GM18873 (cell line): ENCODE measurements at regions not wholly inside any gene's neighbourhood (a gene's known extent, or its start where the extent isn't known, plus 50 kb on each side); places are given as distances from the start of the nearest gene placed in this dataset.
"Not testable (repeated sequence)": the region's sequence is repeated elsewhere in the genome, so short reads cannot be mapped to it uniquely, and the experiment has no call there.

Source experiments
- ATAC-seq: cut with Tn5 transposase; IDR thresholded peaks from one replicate; pipeline ENCODE4 v1.9.1; 2021; ENCODE audit warnings: mild to moderate bottlenecking, moderate library complexity, moderate number of reproducible peaks; ENCODE audit not compliant: unreplicated experiment, low FRiP score

DNA sequence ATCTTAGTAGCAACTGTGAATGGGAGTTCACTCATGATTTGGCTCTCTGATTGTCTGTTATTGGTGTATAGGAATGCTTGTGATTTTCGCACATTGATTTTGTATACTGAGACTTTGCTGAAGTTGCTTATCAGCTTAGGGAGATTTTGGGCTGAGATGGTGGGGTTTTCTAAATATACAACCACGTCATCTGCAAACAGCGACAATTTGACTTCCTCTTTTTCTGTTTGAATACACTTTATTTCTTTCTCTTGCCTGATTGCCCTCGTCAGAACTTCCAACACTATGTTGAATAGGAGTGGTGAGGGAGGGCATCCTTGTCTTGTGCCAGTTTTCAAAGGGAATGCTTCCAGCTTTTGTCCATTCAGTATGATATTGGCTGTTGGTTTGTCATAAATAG, 1883.1 kb upstream of the TENM3 start:
- not testable (repeated sequence) for ATAC-seq

DNA sequence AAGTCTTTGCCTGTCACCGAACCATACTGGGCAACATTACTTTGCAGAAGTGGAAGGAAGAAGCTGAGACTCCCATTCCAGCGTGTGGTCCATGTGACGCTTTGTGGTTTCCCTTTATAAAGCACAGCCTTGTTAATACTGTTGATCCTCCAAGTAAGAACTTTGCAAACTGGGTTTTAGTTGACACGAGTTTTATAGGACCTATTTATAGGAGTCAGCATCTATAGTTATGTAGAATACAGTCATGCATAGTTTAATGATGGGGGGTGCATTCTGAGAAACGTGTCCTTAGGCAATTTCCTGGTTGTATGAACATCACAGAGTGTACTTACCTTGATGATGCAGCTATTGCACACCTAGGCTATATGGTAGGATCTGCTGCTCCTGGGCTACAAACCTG, 1879.4 kb upstream of the TENM3 start:
- no peak for ATAC-seq

DNA sequence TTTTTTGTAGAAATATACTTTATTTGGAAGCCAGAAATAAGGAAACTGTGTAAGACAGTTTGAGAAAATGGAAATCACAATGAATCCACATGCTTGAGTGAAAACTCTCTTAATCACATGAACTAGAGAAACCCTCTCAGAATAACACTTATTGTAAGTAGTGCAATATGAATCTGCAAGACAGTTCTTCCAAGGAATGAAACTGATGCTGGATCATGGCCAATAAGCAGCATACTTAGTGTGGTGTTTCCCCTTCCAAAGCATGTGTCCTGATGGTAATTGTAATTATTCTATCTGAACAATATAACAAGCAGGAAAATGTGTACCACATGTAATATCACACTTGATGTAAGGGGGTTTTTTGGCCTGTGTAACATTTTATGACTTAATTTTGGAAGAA, 1870.5 kb upstream of the TENM3 start:
- ATAC-seq = no peak

DNA sequence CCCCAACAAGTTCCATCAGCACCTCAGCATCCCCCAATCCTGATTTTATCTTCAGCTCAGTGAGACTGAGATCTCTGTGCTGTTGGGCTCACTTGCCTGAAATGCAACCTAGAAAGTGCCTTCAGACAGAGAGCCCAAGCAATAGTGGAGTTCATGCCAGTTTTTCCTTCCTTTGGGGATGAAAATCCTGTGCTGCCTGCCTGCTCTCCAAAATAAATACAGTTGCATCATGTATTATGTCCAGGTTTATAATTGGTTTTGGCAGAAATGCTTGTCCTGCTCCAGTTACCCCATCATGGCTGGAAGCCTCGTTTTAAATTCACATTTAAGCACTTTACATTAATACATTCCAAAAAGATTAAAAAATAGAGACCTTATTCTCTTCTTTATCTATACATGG, 1865.5 kb upstream of the TENM3 start:
- ATAC-seq = no peak

DNA sequence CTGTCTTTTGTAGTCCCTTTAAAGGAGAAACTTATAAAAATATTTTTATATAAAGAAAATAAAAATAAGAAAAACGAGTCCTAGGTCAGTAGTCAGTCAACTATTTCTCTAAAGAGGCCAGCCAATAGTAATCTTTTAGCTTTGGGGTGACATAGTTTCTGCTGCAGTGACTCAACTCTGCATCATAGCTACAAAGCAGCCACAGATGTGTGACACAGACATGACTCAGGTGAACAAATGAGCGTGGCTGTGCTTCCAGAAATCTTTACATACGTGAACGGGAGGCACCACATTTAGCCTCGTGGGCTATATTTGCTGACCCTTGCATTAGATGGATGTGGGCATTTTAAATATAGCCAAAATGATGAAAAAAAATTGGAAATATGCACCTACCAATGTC, 1862.5 kb upstream of the TENM3 start:
- ATAC-seq = no peak

DNA sequence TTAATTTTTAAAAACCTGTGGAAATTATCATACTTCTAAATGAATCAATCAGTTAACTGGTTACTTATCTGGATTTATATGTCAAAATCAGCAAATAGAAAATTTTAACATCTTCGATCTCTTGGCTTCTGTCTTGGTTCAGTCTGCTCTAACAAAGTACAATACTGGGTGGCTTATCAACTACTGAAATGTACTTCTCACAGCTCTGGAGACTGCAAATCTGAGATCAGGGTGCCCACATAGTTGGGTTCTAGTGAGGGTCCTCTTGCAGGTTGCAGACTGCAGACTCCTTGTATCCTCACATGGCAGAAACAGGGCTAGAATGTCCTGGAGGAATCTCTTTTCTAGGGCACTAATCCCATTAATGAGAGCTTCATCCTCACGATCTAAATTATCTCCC, 1851.6 kb upstream of the TENM3 start:
- ATAC-seq = no peak

DNA sequence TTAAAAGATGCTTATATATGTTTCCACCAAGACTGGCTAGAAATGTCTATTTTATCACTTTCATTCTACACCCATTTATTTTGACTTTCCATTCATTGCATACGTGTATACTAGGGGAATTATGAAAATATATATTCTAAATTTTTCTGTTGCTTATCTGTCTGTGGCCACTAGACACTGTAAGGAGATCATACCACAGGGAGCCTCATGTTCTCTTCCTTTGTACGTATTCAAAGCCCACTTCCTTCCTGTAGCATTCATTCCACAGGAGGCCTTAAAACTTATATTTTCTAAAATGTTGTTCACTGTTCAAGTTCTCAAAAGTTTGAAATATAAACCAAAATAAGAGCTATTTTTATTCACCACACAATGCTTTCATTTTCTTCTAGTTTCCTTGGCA, 1848.9 kb upstream of the TENM3 start:
- no peak for ATAC-seq

DNA sequence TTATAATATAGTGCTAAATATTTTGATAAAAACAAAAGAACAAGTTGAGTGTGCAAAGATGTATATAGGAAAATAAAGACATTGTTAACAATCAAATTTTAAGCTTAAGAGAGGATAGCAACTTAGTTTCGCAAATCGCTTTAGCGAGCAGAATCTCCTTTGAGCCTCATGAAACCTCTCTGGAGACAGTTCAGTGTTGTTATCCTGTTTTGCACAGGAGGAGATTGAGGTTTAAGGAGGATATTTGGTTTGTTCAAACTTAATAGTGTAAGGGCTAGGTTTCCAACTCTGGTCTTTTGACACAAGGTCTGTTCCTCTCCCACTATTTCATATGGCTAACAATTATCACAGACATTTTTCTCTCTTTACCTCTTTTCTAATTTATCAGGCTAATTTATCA, 1848.5 kb upstream of the TENM3 start:
- ATAC-seq = no peak

DNA sequence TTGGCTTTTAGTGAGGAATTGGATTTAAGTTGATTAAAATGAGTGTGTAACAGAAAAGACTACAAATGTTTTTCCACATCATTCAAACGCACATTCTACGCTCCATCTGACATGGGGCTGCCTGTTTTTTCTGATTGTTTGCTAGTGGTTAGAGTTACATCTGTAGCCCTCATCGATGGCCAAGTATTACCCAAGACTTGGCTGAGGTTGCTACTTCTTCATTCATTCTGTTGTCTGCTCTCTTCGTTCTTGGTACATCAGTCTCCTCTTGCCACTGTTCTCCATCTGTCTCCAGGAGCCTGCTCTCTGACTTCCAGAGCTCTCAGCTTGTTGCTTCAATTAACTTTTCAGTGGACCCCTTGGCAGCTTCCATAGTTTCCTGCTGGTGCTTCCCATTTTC, 1844.6 kb upstream of the TENM3 start:
- ATAC-seq = no peak

DNA sequence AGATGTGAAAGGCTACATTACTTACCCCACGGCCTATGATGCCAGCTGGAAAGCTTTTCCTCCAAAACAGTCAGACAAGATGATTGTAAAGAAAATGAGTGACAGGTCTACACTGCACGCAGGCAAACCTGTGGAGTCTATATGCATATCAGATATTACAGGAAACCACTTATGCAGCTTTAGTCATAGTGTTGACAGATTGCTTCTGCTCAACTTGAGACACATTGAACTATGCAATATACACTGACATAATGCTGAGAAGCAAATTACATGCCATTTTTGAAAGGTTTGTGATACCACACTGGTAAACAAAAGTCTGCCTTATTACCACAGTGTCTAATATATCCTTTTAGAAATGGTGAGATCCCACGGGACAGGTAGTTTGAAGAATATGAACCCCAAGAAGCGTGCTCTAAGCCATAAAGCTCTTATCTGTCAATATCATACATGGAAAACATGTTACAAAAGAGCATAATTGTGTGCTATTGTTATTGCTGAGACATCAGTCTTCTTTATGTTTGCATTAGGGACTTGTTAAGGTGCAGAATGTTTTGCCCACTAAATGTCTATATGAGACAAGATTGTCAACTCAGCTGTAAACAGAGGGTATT, 1835.8 kb upstream of the TENM3 start:
- no peak for ATAC-seq

DNA sequence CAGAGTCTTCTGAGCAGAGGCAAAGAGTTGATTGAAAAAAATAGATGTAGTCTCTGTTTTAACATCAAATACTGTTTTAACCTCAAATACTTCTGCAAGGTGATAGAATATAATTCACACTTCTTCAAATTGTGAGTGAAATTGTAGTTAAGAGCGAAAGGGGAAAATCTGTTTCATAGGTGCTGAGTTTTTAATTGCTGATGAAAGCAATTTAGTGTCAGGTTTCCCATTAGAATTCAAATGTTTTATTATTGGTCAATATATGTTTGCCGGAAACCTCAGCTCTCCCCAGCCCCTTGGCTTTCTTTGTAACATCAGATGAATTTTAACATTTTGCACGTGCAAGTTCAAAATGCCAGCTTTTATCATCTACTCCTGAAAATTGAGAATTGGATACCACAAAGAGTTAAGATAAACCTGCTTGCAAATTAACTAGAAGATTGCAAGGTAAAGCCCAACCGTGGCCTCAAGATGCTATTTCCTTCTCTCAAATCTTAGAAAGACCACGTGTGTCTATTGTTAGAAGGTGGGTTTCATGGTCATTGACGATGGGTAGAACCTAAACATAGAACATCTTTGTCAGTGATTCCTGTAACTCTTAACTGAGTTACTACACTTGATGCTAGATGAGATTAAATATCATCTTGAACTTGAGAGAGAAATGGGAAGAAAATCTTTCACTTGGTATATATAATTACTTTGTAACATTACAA, 1824.2 kb upstream of the TENM3 start:
- ATAC-seq = no peak

DNA sequence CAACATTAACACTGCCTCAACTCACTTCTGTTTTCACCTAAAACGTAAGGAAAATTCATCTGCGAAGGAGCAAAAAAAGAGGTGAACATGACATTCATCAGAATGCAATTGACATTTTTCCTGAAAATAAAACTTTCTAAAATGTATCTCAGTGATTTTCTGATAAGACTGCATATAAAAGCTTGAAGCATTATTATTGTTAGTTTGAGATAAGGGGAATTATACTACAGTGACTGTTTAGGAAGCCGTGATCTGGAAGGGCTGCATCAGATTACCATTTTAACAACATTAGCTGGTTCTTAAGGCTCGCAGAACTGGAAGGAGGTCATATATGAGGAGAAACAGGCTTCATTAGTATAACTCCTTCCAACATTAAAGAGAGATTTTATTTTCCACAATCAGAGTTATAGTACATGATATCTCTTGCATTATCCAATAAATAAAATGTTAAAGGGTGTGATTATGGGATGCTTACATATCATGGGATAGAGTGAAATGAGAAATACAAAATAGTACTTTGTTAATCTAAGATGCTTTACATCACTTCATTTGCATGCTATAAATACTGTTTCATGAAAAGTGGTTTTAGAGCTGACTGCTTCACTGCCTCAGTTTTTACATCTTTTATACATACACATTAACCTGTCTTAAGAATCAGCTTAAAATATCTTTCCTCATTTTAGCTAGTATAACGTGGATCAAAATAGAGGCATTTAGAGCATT, 1820.1 kb upstream of the TENM3 start:
- ATAC-seq = no peak

DNA sequence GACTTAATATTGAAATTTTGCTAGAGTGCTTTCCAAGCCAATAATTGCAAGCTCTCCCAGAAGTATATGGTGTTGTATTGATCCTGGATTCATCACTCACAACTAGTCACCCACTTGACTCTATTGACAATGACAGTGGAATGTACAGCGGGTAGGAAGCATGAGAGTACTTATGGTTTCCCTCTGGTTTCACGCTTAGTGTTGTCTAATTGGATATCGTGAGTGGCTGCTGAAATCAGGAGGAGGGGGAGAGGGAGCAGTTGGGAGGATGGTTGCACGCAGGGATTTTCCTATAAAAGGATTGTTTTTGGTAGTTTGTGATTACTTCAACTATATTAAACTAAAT, 1819.5 kb upstream of the TENM3 start:
- ATAC-seq = no peak

DNA sequence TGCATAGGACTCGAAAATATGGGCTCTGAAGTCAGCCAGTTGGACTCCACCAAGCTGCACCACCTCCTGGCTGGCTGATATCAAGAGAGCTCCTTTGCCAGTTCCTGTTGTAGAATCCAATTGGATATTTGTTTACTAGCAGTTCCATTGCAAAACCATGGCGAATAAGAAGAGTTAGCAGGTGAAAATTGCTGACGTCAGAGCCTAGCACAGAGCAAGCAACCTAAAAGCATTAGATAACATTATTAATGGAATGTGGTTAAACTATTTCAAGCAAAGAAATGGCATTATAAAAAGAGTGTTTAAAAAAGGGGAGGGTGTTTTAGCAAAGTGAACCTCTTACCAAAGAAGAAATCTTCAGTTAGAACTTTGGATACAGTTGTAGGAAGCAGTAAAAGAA, 1816.3 kb upstream of the TENM3 start:
- ATAC-seq = no peak

DNA sequence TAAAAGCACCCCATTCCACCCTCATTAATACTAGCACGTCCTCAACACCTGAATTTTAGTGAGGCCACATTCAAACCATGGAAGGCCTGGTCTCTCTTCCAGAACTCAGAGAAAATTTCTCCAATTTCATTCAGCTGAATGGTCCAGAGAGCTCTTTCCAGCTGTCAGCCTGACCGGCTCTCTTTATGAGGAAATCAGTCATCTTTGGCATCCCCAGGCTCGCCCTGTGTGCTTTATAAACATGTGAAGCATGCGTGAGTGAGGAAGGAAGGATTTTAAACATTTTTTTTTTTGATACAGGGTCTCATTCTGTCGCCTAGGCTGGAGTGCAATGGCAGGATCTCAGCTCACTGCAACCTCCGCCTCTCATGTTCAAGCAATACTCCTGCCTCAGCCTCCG, 1812.9 kb upstream of the TENM3 start:
- ATAC-seq = no peak

DNA sequence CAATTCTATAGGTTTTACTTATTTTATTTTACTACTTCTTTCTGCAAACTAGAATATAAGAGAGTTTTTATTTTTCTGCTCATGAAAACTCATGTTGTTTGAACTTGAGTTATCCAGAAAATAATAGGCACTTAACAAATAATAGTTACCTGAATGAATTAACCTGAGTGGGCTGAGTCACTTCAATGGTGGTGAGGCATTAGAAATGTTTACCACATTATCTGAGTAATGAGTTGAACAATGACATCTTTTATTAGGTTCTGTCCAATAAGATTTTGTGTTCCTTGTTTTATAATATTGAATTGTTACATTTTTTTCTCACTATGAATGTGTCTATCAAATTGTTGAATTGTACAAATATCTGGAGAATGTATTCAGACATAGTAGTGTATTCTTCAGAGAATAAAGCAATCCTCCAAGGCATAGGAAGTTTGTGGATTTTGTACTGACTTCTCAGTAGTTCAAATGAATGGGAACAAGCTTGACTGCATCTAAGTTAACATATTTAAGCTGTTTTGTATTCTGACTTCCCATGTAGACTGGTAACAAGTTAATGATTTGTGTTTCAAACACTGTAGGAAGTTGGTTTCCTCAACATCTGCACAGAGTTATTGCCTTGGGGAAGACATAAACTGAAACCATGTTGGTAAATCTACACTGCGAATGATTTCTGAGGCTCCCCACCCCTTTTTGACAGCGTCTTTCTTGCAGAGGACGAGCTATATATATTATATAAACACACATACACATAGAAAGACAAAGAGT, 1808.9 kb upstream of the TENM3 start:
- peak; percentile 89 for ATAC-seq

DNA sequence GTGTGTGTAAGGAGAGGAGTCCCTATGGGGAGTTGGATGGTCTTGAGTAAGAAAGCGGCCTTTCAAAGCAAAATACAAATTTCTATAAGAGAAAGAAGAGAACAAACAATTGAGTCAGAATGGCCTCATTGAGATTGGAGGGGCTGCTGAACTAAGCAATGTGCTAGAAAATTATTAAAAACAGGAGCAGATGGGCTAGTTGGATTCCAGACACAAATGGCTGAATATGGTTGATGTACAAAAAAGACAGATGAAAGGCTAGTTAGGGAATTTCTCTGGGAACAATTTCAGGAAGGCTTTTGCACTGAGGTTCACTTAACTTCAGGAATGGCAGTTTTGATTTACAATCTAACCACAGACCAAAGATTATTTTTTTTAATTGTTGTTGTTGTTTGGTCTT, 1806.8 kb upstream of the TENM3 start:
- no peak for ATAC-seq

DNA sequence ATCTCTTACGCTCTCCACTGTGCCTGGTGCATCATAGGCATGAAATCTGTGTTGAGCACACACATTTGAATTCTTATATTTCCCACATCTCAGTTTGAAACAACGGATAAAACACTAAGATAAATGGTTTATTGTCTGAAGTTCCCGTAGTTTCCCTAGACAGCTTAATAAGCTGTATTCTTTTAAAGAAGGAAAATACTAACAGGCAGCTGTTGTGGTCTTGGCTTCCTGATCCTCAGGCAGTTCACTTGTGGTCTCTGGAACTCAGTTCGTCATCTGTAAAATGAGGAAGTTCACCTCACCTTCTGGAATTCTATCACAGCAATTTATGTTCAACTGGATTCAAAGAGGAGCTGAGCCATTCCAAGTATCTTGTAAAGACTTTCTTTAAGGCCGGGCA, 1805.6 kb upstream of the TENM3 start:
- no peak for ATAC-seq

DNA sequence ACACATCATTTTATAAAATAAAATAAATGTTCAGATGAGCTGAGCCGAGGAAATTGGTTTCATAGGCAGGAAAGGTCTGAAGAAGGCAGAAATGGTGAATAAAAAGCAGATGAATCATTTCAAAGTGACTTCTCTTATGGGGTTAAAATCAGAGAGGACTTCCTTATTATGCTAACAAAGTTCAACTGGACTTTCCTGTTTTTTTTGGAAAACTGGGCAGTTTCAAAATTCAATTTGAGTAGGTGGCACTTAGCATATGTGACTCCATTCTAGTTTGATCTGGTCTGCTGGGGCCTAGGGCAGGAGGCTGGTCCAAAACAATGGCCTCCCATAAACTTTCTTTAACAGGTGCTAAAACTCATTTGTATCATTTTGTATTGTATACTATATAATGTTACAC, 1794.9 kb upstream of the TENM3 start:
- no peak for ATAC-seq

DNA sequence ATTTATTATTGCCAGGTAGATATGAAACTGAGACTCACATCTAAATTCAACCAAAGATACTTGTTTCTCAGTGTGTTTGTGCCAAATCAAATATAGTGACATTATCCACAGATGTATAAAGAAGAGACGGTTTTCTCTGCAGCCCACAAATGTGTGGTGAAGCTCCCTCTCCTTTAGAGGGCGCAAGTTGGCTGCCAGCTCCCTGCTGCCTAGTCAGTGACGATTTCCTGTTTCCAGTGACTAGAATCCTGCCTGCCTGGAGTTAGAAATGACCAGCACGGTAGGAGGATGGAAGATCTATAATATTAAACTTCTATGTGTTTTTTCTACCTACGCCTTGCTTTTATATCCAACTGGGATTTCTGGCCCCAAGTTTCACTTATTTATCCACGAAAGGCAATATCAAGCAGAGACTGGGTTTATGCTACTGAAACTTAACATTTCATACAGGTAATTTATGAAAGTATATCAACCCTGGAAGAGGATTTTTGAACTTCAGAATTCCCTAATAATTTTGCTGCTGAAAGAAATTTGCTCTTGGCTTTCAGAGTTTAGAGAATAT, 1793.7 kb upstream of the TENM3 start:
- ATAC-seq = no peak

DNA sequence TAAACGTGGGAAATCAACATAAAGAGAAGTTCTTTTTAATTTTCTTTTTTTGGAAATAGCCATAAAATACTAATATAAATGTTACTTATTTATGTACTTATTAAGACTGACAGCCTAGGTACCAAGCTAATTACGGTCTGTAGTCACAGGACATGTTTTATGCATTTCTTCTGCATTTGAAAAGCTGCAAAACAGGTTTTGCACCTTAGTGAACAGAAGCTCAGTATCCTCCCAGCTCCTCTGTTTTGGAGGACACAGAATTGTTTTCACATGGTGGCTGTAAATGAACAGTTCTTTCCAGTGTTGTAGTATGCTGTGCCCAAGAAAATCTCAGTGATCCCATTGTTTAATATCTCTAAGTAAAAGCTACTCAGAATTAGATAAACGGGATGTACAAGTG, 1788.0 kb upstream of the TENM3 start:
- ATAC-seq = no peak
